SH-SY5Y (cell line): ENCODE measurements at regions not wholly inside any gene's neighbourhood (a gene's known extent, or its start where the extent isn't known, plus 50 kb on each side); places are given as distances from the start of the nearest gene placed in this dataset.

Experiments used
- GATA2 ChIP-seq: IDR thresholded peaks from 2 replicates; pipeline ENCODE4 v1.6.1; 2011; ENCODE audit warnings: mild to moderate bottlenecking, low read depth, low read length
- GATA3 ChIP-seq: IDR thresholded peaks from 2 replicates; pipeline ENCODE4 v1.6.1; 2011; ENCODE audit warnings: low read depth, mild to moderate bottlenecking, low read length, moderate library complexity

DNA sequence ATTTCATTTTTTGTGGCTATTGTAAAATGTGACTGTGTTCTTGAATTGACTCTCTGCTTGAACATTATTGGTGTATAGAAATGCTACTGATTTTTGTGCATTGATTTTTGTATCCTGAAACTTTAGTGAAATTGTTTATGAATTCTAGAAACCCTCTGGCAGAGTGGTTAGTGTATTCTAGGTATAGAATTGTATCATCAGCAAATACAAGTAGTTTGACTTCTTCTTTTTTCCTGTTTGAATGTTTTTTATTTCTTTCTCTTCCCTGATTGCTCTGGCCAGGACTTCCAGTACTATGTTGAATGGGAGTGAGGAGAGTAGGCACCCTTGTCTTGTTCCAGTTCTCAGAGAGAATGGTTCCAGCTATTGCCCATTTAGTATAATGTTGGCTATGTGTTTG lies 88.8 kb upstream of the HMHB1 start:
- TF ChIP-seq GATA2 (no peak), GATA3 (no peak)
